ENCODE measurements at regions not wholly inside any gene's neighbourhood (a gene's known extent, or its start where the extent isn't known, plus 50 kb on each side); places are given as distances from the start of the nearest gene placed in this dataset.
A peak's percentile ranks its signal among the peaks of the same experiment; 100 is the strongest.

DNA sequence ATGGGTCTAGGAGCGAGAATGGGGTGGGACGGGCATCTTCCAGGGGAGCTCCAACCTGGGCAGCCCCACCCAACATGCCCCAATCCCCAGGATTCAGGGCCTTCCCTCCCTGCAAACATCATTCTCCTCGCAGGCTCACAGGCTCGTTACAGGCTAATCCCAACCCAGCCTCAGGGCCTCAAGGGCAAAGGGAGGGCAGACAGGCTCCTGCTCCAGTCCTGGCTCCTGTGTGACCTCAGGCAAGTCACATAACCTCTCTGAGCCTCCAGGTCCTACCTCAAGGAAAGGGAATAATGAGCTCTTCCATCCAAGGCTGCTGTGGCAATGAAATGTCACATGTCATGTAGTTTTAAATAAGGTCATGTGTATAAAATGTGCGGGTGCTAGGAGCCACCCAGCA, 186.5 kb upstream of the TNRC6C start:
- H3K27ac Mint-ChIP-seq: no peak overlapping the region
- DNase-seq (ENCODE audit: low spot score): no peak
- POLR2A ChIA-PET: no interaction called here

GRCh38 chr17:77772461-77772897, 186.0 kb upstream of the TNRC6C start:
- ATAC-seq (peak; percentile 97), DNase-seq (ENCODE audit: low spot score) (peak; percentile 88)
- no peak overlapping the region for H3K27ac Mint-ChIP-seq
- POLR2A ChIA-PET: no interaction called here
- H3K4me1 Mint-ChIP-seq: peaks cover 35% of the 10 kb centered on the region
- peaks cover 3% of the 10 kb centered on the region; the same call in 1 of the 2 replicates for H3K9me3 Mint-ChIP-seq
- H3K36me3 Mint-ChIP-seq: peaks cover 7% of the 10 kb centered on the region; the same call in 1 of the 2 replicates
- CTCF ChIA-PET: interaction anchor here (0.7 to 2.0 kb wide), 16 partner anchors 10 to 312 kb away, joined by 3 to 9 read pairs (median 4); partner anchors contain the start of gene TNRC6C
- peaks cover 19% of the 10 kb centered on the region for H3K27me3 Mint-ChIP-seq (ENCODE audit: low read depth)
- no peak overlapping the region for H3K4me3 Mint-ChIP-seq
- no peak for TF ChIP-seq ZNF138 (CRISPR knock-in tag; conservative IDR thresholded peaks at IDR 0.05)
- TF ChIP-seq, protein P1, sequence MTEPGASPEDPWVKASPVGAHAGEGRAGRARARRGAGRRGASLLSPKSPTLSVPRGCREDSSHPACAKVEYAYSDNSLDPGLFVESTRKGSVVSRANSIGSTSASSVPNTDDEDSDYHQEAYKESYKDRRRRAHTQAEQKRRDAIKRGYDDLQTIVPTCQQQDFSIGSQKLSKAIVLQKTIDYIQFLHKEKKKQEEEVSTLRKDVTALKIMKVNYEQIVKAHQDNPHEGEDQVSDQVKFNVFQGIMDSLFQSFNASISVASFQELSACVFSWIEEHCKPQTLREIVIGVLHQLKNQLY (CRISPR knock-in tag; IDR thresholded peaks at IDR 0.05): no peak
- 0 out of 2 replicates have a peak, but pooled peaks have one; percentile 18 for TF ChIP-seq FOXK1 (CRISPR knock-in tag; IDR thresholded peaks at IDR 0.05)
- 0 out of 2 replicates have a peak, but pooled peaks have one; percentile 48 for TF ChIP-seq TP53 (CRISPR knock-in tag; IDR thresholded peaks at IDR 0.05)
- TF ChIP-seq, protein P2, sequence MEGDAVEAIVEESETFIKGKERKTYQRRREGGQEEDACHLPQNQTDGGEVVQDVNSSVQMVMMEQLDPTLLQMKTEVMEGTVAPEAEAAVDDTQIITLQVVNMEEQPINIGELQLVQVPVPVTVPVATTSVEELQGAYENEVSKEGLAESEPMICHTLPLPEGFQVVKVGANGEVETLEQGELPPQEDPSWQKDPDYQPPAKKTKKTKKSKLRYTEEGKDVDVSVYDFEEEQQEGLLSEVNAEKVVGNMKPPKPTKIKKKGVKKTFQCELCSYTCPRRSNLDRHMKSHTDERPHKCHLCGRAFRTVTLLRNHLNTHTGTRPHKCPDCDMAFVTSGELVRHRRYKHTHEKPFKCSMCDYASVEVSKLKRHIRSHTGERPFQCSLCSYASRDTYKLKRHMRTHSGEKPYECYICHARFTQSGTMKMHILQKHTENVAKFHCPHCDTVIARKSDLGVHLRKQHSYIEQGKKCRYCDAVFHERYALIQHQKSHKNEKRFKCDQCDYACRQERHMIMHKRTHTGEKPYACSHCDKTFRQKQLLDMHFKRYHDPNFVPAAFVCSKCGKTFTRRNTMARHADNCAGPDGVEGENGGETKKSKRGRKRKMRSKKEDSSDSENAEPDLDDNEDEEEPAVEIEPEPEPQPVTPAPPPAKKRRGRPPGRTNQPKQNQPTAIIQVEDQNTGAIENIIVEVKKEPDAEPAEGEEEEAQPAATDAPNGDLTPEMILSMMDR (IDR thresholded peaks at IDR 0.05): peak; percentile 65
- TF ChIP-seq, protein P3, sequence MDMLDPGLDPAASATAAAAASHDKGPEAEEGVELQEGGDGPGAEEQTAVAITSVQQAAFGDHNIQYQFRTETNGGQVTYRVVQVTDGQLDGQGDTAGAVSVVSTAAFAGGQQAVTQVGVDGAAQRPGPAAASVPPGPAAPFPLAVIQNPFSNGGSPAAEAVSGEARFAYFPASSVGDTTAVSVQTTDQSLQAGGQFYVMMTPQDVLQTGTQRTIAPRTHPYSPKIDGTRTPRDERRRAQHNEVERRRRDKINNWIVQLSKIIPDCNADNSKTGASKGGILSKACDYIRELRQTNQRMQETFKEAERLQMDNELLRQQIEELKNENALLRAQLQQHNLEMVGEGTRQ (CRISPR knock-in tag; IDR thresholded peaks at IDR 0.05): peak; percentile 44; the same call in 1 of the 2 replicates

More for the DNA sequence above, 186.5 kb upstream of the TNRC6C start:
- no peak overlapping the region for H3K4me3 Mint-ChIP-seq
- peak; percentile 72; the same call in 1 of the 2 replicates for TF ChIP-seq TEAD1 (CRISPR knock-in tag; IDR thresholded peaks at IDR 0.05)
- TF ChIP-seq ATF1 (CRISPR knock-in tag; IDR thresholded peaks at IDR 0.05): no peak
- TF ChIP-seq, protein P4, sequence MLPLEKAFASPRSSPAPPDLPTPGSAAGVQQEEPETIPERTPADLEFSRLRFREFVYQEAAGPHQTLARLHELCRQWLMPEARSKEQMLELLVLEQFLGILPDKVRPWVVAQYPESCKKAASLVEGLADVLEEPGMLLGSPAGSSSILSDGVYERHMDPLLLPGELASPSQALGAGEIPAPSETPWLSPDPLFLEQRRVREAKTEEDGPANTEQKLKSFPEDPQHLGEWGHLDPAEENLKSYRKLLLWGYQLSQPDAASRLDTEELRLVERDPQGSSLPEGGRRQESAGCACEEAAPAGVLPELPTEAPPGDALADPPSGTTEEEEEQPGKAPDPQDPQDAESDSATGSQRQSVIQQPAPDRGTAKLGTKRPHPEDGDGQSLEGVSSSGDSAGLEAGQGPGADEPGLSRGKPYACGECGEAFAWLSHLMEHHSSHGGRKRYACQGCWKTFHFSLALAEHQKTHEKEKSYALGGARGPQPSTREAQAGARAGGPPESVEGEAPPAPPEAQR (CRISPR knock-in tag; IDR thresholded peaks at IDR 0.05): no peak
- H3K27me3 Mint-ChIP-seq (ENCODE audit: low read depth): peaks cover 19% of the 10 kb centered on the region
- CTCF ChIA-PET: interaction anchor here (0.7 to 2.0 kb wide), 7 partner anchors 9 to 243 kb away, joined by 3 to 7 read pairs (median 4); no protein-coding TSS in a partner anchor
- H3K9me3 Mint-ChIP-seq: peaks cover 3% of the 10 kb centered on the region; the same call in 1 of the 2 replicates
- H3K4me1 Mint-ChIP-seq: peaks cover 35% of the 10 kb centered on the region
- peaks cover 7% of the 10 kb centered on the region; the same call in 1 of the 2 replicates for H3K36me3 Mint-ChIP-seq
- ATAC-seq: no peak

DNA sequence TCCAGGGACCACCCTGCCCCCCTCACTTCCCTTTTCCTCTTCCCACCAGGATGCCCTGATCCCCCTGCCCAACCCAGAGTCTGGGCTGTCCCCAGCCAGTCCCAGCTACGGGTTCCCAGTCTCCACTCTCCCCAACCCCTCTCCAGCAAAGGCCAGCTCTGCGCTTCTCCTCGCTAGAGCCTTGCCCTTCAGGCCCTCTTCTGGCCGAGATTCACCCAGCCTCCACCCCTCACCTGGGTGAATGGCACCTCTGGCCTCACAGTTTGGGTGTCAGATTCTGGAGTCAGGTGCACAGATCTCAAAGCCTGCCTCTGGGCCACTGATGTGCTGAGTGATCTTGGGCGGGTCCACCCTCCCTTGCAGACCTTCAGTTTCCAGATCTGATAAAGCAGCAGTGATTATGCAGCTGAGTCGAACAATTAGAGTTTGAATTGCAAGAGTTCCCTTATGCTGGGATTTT, 185.6 kb upstream of the TNRC6C start:
- Mint-ChIP-seq H3K27me3 (ENCODE audit: low read depth) (peaks cover 21% of the 10 kb centered on the region), H3K27ac (no peak overlapping the region), H3K4me1 (peaks cover 35% of the 10 kb centered on the region), H3K9me3 (peaks cover 3% of the 10 kb centered on the region; the same call in 1 of the 2 replicates), H3K4me3 (no peak overlapping the region), H3K36me3 (peaks cover 7% of the 10 kb centered on the region; the same call in 1 of the 2 replicates)
- CTCF ChIA-PET: interaction anchor here (0.7 to 2.0 kb wide), 13 partner anchors 10 to 312 kb away, joined by 3 to 9 read pairs (median 4); partner anchors contain the start of gene TNRC6C
- POLR2A ChIA-PET: interaction anchor here (1.6 kb wide), 1 partner anchor 186 kb away, joined by 4 read pairs; the partner anchor contains the start of gene TNRC6C
- ATAC-seq: peak; percentile 59
- DNase-seq (ENCODE audit: low spot score): no peak
- no peak for TF ChIP-seq NR2C2 (CRISPR knock-in tag; IDR thresholded peaks at IDR 0.05)
- TF ChIP-seq ZNF512 (CRISPR knock-in tag; IDR thresholded peaks at IDR 0.05; ENCODE audit: borderline replicate concordance): no peak
- no peak for TF ChIP-seq NFYB (CRISPR knock-in tag; conservative IDR thresholded peaks at IDR 0.05; ENCODE audit: low read depth)
- TF ChIP-seq, protein P5, sequence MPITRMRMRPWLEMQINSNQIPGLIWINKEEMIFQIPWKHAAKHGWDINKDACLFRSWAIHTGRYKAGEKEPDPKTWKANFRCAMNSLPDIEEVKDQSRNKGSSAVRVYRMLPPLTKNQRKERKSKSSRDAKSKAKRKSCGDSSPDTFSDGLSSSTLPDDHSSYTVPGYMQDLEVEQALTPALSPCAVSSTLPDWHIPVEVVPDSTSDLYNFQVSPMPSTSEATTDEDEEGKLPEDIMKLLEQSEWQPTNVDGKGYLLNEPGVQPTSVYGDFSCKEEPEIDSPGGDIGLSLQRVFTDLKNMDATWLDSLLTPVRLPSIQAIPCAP (CRISPR knock-in tag; IDR thresholded peaks at IDR 0.05): no peak
- TF ChIP-seq, protein P6, sequence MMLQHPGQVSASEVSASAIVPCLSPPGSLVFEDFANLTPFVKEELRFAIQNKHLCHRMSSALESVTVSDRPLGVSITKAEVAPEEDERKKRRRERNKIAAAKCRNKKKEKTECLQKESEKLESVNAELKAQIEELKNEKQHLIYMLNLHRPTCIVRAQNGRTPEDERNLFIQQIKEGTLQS (CRISPR knock-in tag; conservative IDR thresholded peaks at IDR 0.05): no peak
- TF ChIP-seq, protein P7, sequence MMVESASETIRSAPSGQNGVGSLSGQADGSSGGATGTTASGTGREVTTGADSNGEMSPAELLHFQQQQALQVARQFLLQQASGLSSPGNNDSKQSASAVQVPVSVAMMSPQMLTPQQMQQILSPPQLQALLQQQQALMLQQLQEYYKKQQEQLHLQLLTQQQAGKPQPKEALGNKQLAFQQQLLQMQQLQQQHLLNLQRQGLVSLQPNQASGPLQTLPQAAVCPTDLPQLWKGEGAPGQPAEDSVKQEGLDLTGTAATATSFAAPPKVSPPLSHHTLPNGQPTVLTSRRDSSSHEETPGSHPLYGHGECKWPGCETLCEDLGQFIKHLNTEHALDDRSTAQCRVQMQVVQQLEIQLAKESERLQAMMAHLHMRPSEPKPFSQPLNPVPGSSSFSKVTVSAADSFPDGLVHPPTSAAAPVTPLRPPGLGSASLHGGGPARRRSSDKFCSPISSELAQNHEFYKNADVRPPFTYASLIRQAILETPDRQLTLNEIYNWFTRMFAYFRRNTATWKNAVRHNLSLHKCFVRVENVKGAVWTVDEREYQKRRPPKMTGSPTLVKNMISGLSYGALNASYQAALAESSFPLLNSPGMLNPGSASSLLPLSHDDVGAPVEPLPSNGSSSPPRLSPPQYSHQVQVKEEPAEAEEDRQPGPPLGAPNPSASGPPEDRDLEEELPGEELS (CRISPR knock-in tag; IDR thresholded peaks at IDR 0.05): no peak
- TF ChIP-seq, protein P3 (CRISPR knock-in tag; IDR thresholded peaks at IDR 0.05): no peak; the same call in 1 of the 2 replicates
- TF ChIP-seq CREB1 (CRISPR knock-in tag; IDR thresholded peaks at IDR 0.05): no peak
- no peak for TF ChIP-seq ZNF396 (CRISPR knock-in tag; IDR thresholded peaks at IDR 0.05; ENCODE audit: borderline replicate concordance)
- TF ChIP-seq ZMAT4 (CRISPR knock-in tag; IDR thresholded peaks at IDR 0.05): no peak

Measured in WTC11 (cell line).